GM23338 (cell line): ENCODE measurements at regions not wholly inside any gene's neighbourhood (a gene's known extent, or its start where the extent isn't known, plus 50 kb on each side); places are given as distances from the start of the nearest gene placed in this dataset.

ENCODE experiments used
- ATAC-seq: fragments of 200-7000 bp; cut with Tn5 transposase; 3 replicates; pipeline ENCODE4 v1.9.1; 2020
- DNase-seq: peaks from one replicate; pipeline ENCODE4 v3.0.0-alpha.2; 2015; ENCODE audit warnings: low spot score
- H2AFZ ChIP-seq: fragments of 200-600 bp; sonication (generic); 2 replicates; pipeline ENCODE4 v1.8.0; 2016; ENCODE audit warnings: antibody characterized with exemption, mild to moderate bottlenecking, moderate library complexity
- H3F3A ChIP-seq: fragments of 200-600 bp; sonication (generic); replicated peaks from 2 replicates; pipeline ENCODE4 v1.8.0; 2017; ENCODE audit warnings: antibody characterized with exemption, mixed run types, low read depth
- H3K27ac ChIP-seq: fragments of 200-600 bp; sonication (generic); 2 replicates; pipeline ENCODE4 v1.6.1; 2016; ENCODE audit warnings: low read depth
- H3K27me3 ChIP-seq: fragments of 200-600 bp; sonication (generic); 2 replicates; pipeline ENCODE4 v1.8.0; 2016; ENCODE audit warnings: mild to moderate bottlenecking, mixed run types, moderate library complexity; ENCODE audit not compliant: insufficient read depth
- H3K36me3 ChIP-seq: fragments of 200-600 bp; sonication (generic); 2 replicates; pipeline ENCODE4 v1.8.0; 2016; ENCODE audit warnings: mild to moderate bottlenecking; ENCODE audit not compliant: insufficient read depth
- H3K4me1 ChIP-seq: fragments of 200-600 bp; sonication (generic); 2 replicates; pipeline ENCODE4 v1.8.0; 2016; ENCODE audit warnings: mild to moderate bottlenecking, moderate library complexity; ENCODE audit not compliant: insufficient read depth
- H3K4me2 ChIP-seq: fragments of 200-600 bp; sonication (generic); 2 replicates; pipeline ENCODE4 v1.7.1; 2017; ENCODE audit warnings: mixed run types
- H3K4me3 ChIP-seq: fragments of 200-600 bp; sonication (generic); 2 replicates; pipeline ENCODE4 v1.6.1; 2016; ENCODE audit warnings: mixed run types
- H3K79me2 ChIP-seq: fragments of 200-600 bp; sonication (generic); replicated peaks from 2 replicates; pipeline ENCODE4 v1.8.0; 2017; ENCODE audit warnings: mild to moderate bottlenecking; ENCODE audit not compliant: insufficient read depth
- H3K9me2 ChIP-seq: fragments of 200-600 bp; sonication (generic); 2 replicates; pipeline ENCODE4 v1.8.0; 2017; ENCODE audit not compliant: insufficient read depth
- H4K20me1 ChIP-seq: fragments of 200-600 bp; sonication (generic); replicated peaks from 2 replicates; pipeline ENCODE4 v1.8.0; 2017; ENCODE audit warnings: mild to moderate bottlenecking; ENCODE audit not compliant: insufficient read depth
- H3K27ac Mint-ChIP-seq: 2 replicates; pipeline ENCODE4 v1.8.0; 2020; ENCODE audit warnings: inconsistent platforms, mild to moderate bottlenecking, moderate library complexity, mixed read lengths
- H3K27me3 Mint-ChIP-seq: 3 replicates; pipeline ENCODE4 v1.8.0; 2022; ENCODE audit warnings: low read depth, mild to moderate bottlenecking, moderate library complexity, mixed read lengths, inconsistent platforms; ENCODE audit not compliant: insufficient read depth, poor library complexity
- H3K36me3 Mint-ChIP-seq: 3 replicates; pipeline ENCODE4 v1.8.0; 2021; ENCODE audit warnings: low read depth, mild to moderate bottlenecking, inconsistent platforms, moderate library complexity, mixed read lengths
- H3K4me1 Mint-ChIP-seq: 3 replicates; pipeline ENCODE4 v1.8.0; 2020; ENCODE audit warnings: mild to moderate bottlenecking, inconsistent platforms, mixed read lengths
- H3K4me3 Mint-ChIP-seq: 3 replicates; pipeline ENCODE4 v1.8.0; 2021; ENCODE audit warnings: moderate library complexity, mild to moderate bottlenecking, inconsistent platforms, mixed read lengths
- H3K9me3 Mint-ChIP-seq: 3 replicates; pipeline ENCODE4 v1.8.0; 2020; ENCODE audit warnings: moderate library complexity, mild to moderate bottlenecking, inconsistent platforms, mixed read lengths
- CREB1 ChIP-seq: fragments of 250-450 bp; sonication (Bioruptor Pico); IDR thresholded peaks from 2 replicates; pipeline ENCODE4 v1.5.0; 2020; ENCODE audit warnings: low read depth, mild to moderate bottlenecking, moderate library complexity
- CTCF ChIP-seq, 2 experiments: fragments of 200-600 bp in 1 of 2; sonication (generic) in 1 of 2; conservative IDR thresholded peaks; 2 replicates each; pipeline versions ENCODE4 v1.5.1 to v1.6.1; 2016 to 2017; ENCODE audit warnings: antibody characterized with exemption in 2 of 2, low read depth in 2 of 2, mild to moderate bottlenecking in 2 of 2, moderate library complexity in 1 of 2
- ETS1 ChIP-seq: IDR thresholded peaks from 2 replicates; pipeline ENCODE4 v1.6.1; 2016; ENCODE audit warnings: antibody characterized with exemption
- EZH2 ChIP-seq: fragments of 200-600 bp; sonication (generic); IDR thresholded peaks from one replicate; pipeline ENCODE4 v1.8.0; 2017; ENCODE audit warnings: antibody characterized with exemption, mild to moderate bottlenecking, low read depth; ENCODE audit not compliant: unreplicated experiment
- JUNB ChIP-seq: IDR thresholded peaks from one replicate; pipeline ENCODE4 v1.6.1; 2016; ENCODE audit warnings: antibody characterized with exemption; ENCODE audit not compliant: unreplicated experiment
- NANOG ChIP-seq: IDR thresholded peaks from 2 replicates; pipeline ENCODE4 v1.6.1; 2016; ENCODE audit warnings: antibody characterized with exemption, borderline replicate concordance
- POLR2AphosphoS5 ChIP-seq: IDR thresholded peaks from 2 replicates; pipeline ENCODE4 v1.6.1; 2016; ENCODE audit warnings: antibody characterized with exemption, low read depth
- REST ChIP-seq: IDR thresholded peaks from one replicate; pipeline ENCODE4 v1.6.1; 2018; ENCODE audit warnings: antibody characterized with exemption; ENCODE audit not compliant: unreplicated experiment
- ZNF114 ChIP-seq: fragments of 250-450 bp; sonication (Bioruptor Pico); IDR thresholded peaks from 2 replicates; pipeline ENCODE4 v1.5.0; 2020; ENCODE audit warnings: mild to moderate bottlenecking, moderate library complexity
- ZNF462 ChIP-seq: fragments of 250-450 bp; sonication (Bioruptor Pico); IDR thresholded peaks from 2 replicates; pipeline ENCODE4 v1.5.0; 2020; ENCODE audit warnings: mild to moderate bottlenecking, moderate library complexity

- TF ChIP-seq REST: no peak
These were observed 329.7 kb upstream of the SNX7 start (continued) for GRCh38 chr1:98331718-98332311.

- Histone ChIP-seq H3K36me3 (no peaks in the 10 kb centered on the region), H3K79me2 (no peaks in the 10 kb centered on the region), H3K27me3 (no peaks in the 10 kb centered on the region), H3K4me1 (peaks cover 4% of the 10 kb centered on the region; the same call in 1 of the 2 replicates), H4K20me1 (no peaks in the 10 kb centered on the region), H3F3A (no peaks in the 10 kb centered on the region), H2AFZ (no peak overlapping the region), H3K9me2 (peaks cover 5% of the 10 kb centered on the region; the same call in 1 of the 2 replicates), H3K4me2 (no peak overlapping the region), H3K27ac (no peak overlapping the region), H3K4me3 (no peak overlapping the region)
- peaks cover 3% of the 10 kb centered on the region; the same call in 2 of the 3 replicates for H3K4me1 Mint-ChIP-seq
- H3K27me3 Mint-ChIP-seq: no peaks in the 10 kb centered on the region
- no peak overlapping the region for H3K27ac Mint-ChIP-seq
- no peaks in the 10 kb centered on the region for H3K9me3 Mint-ChIP-seq
- H3K36me3 Mint-ChIP-seq: no peaks in the 10 kb centered on the region
- ATAC-seq (no peak), DNase-seq (no peak)
- H3K4me3 Mint-ChIP-seq: no peak overlapping the region
- TF ChIP-seq ZNF462 (CRISPR knock-in tag) (no peak), ETS1 (no peak), NANOG (no peak), ZNF114 (CRISPR knock-in tag) (no peak), POLR2AphosphoS5 (no peak), CREB1 (CRISPR knock-in tag) (no peak), CTCF (conservative IDR thresholded peaks at IDR 0.05; ENCODE audit: low read depth in 2 of 2) (no peak), JUNB (no peak), EZH2 (no peak)
These were observed 330.3 kb upstream of the SNX7 start for GRCh38 chr1:98331243-98331642.
